ENCODE measurements at regions not wholly inside any gene's neighbourhood (a gene's known extent, or its start where the extent isn't known, plus 50 kb on each side); places are given as distances from the start of the nearest gene placed in this dataset.

GRCh38 chr3:132879656-132880055, 157.4 kb upstream of the NPHP3 start:
- Histone ChIP-seq H3F3A (ENCODE audit: insufficient read depth, low read length) (no peaks in the 10 kb centered on the region), H3K27me3 (ENCODE audit: insufficient read depth, low read length) (no peaks in the 10 kb centered on the region; the same call in 1 of the 2 replicates), H3K4me2 (ENCODE audit: low read length) (no peak overlapping the region), H3K9me3 (ENCODE audit: low read length) (no peaks in the 10 kb centered on the region), H3K79me2 (ENCODE audit: insufficient read depth, low read length) (no peaks in the 10 kb centered on the region), H2AFZ (ENCODE audit: low read length) (no peak overlapping the region), H3K36me3 (ENCODE audit: insufficient read depth, low read length) (no peaks in the 10 kb centered on the region), H3K9ac (ENCODE audit: low read length) (no peak overlapping the region), H3K27ac (ENCODE audit: low read depth, low read length, poor library complexity, severe bottlenecking) (no peak overlapping the region), H3K9me2 (ENCODE audit: low read depth, low read length) (no peaks in the 10 kb centered on the region), H3K4me3 (ENCODE audit: low read depth, low read length, poor library complexity, severe bottlenecking) (no peak overlapping the region), H3K4me1 (ENCODE audit: insufficient read depth, low read length, severe bottlenecking) (no peaks in the 10 kb centered on the region), H4K20me1 (ENCODE audit: insufficient read depth, low read length) (no peaks in the 10 kb centered on the region)
- no peak for TF ChIP-seq CTCF (IDR thresholded peaks at IDR 0.05; ENCODE audit: low read length)
- TF ChIP-seq EZH2 (IDR thresholded peaks at IDR 0.05; ENCODE audit: borderline replicate concordance, low read length), result no peak

GRCh38 chr3:132874701-132875100, 152.5 kb upstream of the NPHP3 start:
- no peak overlapping the region for H3K4me3 ChIP-seq (ENCODE audit: low read depth, low read length, poor library complexity, severe bottlenecking)
- no peaks in the 10 kb centered on the region for H3K79me2 ChIP-seq (ENCODE audit: insufficient read depth, low read length)
- no peaks in the 10 kb centered on the region for H4K20me1 ChIP-seq (ENCODE audit: insufficient read depth, low read length)
- no peak overlapping the region for H3K4me2 ChIP-seq (ENCODE audit: low read length)
- H3K9ac ChIP-seq (ENCODE audit: low read length), result no peak overlapping the region
- H3K4me1 ChIP-seq (ENCODE audit: insufficient read depth, low read length, severe bottlenecking), result no peaks in the 10 kb centered on the region
- no peaks in the 10 kb centered on the region for H3K9me2 ChIP-seq (ENCODE audit: low read depth, low read length)
- TF ChIP-seq EZH2 (IDR thresholded peaks at IDR 0.05; ENCODE audit: borderline replicate concordance, low read length), result no peak
- no peak for TF ChIP-seq CTCF (IDR thresholded peaks at IDR 0.05; ENCODE audit: low read length)
- no peaks in the 10 kb centered on the region for H3K9me3 ChIP-seq (ENCODE audit: low read length)
- H3K27ac ChIP-seq (ENCODE audit: low read depth, low read length, poor library complexity, severe bottlenecking), result no peak overlapping the region
- no peaks in the 10 kb centered on the region; the same call in 1 of the 2 replicates for H3K27me3 ChIP-seq (ENCODE audit: insufficient read depth, low read length)
- H3F3A ChIP-seq (ENCODE audit: insufficient read depth, low read length), result no peaks in the 10 kb centered on the region
- no peaks in the 10 kb centered on the region for H3K36me3 ChIP-seq (ENCODE audit: insufficient read depth, low read length)
- no peak overlapping the region for H2AFZ ChIP-seq (ENCODE audit: low read length)

GRCh38 chr3:132872711-132873110, 150.5 kb upstream of the NPHP3 start:
- Histone ChIP-seq H3K4me2 (ENCODE audit: low read length) (no peak overlapping the region), H3F3A (ENCODE audit: insufficient read depth, low read length) (no peaks in the 10 kb centered on the region), H3K36me3 (ENCODE audit: insufficient read depth, low read length) (no peaks in the 10 kb centered on the region), H3K9ac (ENCODE audit: low read length) (no peak overlapping the region), H3K79me2 (ENCODE audit: insufficient read depth, low read length) (no peaks in the 10 kb centered on the region), H3K4me3 (ENCODE audit: low read depth, low read length, poor library complexity, severe bottlenecking) (no peak overlapping the region), H3K4me1 (ENCODE audit: insufficient read depth, low read length, severe bottlenecking) (no peaks in the 10 kb centered on the region), H3K27ac (ENCODE audit: low read depth, low read length, poor library complexity, severe bottlenecking) (no peak overlapping the region), H2AFZ (ENCODE audit: low read length) (no peak overlapping the region), H3K9me3 (ENCODE audit: low read length) (no peaks in the 10 kb centered on the region), H3K27me3 (ENCODE audit: insufficient read depth, low read length) (no peaks in the 10 kb centered on the region), H3K9me2 (ENCODE audit: low read depth, low read length) (no peaks in the 10 kb centered on the region), H4K20me1 (ENCODE audit: insufficient read depth, low read length) (no peaks in the 10 kb centered on the region)
- no peak for TF ChIP-seq EZH2 (IDR thresholded peaks at IDR 0.05; ENCODE audit: borderline replicate concordance, low read length)
- no peak for TF ChIP-seq CTCF (IDR thresholded peaks at IDR 0.05; ENCODE audit: low read length)
